ENCODE measurements at regions not wholly inside any gene's neighbourhood (a gene's known extent, or its start where the extent isn't known, plus 50 kb on each side); places are given as distances from the start of the nearest gene placed in this dataset.
"Not testable (repeated sequence)": the region's sequence is repeated elsewhere in the genome, so short reads cannot be mapped to it uniquely, and the experiment has no call there.

DNA sequence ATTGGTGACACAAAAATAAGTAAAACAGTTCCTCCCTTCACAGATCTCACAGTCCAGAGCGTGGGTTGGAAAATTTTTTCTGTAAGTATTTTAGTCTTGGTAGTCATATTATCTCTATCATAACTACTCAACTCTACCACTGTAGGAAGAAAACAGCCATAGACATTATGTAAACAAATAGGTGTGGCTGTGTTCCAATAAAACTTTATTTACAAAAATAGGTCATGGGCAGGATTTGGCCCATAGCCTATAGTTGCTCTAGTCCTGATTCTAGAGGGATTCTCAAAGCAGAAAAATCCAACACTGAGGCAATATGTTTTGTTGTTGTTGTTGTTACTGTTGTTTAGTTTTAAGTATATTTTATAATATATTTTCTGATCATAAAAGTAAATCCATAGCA is 206.1 kb upstream of the GADL1 start:
- DNase-seq = no peak

GRCh38 chr3:31101285-31101684 is 206.8 kb upstream of the GADL1 start:
- DNase-seq = not testable (repeated sequence)

DNA sequence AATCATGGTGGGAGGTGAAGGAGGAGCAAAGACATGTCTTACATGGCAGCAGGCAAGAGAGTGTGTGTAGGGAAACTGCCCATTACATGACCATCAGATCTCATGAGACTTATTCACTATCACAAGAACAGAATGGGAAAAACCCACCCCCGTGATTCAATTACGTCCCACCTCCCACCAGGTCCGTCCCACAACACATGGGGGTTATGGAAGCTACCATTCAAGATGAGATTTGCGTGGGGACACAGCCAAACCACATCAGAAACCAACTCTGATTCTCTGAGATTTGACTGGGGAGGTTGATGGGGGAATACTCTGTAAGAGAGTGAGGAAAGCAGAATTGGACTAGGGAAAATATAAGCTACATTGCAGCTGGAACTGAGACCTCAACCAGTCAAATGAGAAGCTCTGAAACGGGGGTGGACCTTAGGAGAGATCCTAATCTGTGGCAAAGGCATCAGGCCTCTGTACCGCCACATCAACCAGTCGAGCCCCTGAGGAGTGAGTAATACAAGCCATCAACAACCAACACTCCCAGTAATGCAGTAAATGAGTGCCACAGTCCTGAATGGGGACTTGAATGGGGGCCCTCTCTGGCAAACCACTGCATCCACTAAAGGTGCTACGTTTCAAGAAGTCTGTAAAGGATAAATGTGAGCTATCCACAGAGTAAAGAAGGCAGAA is 207.9 kb upstream of the GADL1 start:
- DNase-seq = no peak

- DNase-seq = no peak
These were observed 208.7 kb upstream of the GADL1 start for GRCh38 chr3:31103181-31103580.

- no peak for DNase-seq
These were observed 209.2 kb upstream of the GADL1 start for GRCh38 chr3:31103623-31104180.

- no peak for DNase-seq
These were observed 210.6 kb upstream of the GADL1 start for GRCh38 chr3:31105011-31105410.

GRCh38 chr3:31105438-31106077 is 211.1 kb upstream of the GADL1 start:
- DNase-seq = no peak

DNA sequence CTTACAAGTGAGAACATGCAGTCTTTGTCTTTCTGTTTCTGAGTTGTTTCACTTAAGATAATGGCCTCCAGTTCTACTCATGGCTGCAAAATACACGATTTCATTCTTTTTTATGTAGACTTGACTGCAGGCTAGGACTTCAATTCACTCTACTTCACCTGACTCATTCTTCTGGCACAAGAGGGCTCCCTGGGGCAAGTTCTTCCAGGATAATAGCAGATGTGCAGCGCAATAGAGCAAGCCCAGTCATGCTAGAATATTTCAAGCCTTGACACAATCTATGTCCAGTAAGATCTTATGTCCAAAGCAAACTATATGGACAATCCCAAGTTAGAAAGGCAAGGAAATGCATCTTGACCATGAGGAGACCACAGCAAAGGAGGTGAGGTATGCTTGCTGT is 211.7 kb upstream of the GADL1 start:
- DNase-seq = no peak

- DNase-seq = no peak
These were observed 212.5 kb upstream of the GADL1 start for GRCh38 chr3:31106912-31107311.

GRCh38 chr3:31114929-31115283 is 220.4 kb upstream of the GADL1 start:
- no peak for DNase-seq

- DNase-seq = not testable (repeated sequence)
These were observed 221.1 kb upstream of the GADL1 start for GRCh38 chr3:31115531-31115930.

GRCh38 chr3:31116651-31117050 is 222.2 kb upstream of the GADL1 start:
- DNase-seq = no peak

- no peak for DNase-seq
These were observed 223.4 kb upstream of the GADL1 start for GRCh38 chr3:31117854-31118253.

- DNase-seq = no peak
These were observed 229.9 kb upstream of the GADL1 start for GRCh38 chr3:31124373-31124772.

DNA sequence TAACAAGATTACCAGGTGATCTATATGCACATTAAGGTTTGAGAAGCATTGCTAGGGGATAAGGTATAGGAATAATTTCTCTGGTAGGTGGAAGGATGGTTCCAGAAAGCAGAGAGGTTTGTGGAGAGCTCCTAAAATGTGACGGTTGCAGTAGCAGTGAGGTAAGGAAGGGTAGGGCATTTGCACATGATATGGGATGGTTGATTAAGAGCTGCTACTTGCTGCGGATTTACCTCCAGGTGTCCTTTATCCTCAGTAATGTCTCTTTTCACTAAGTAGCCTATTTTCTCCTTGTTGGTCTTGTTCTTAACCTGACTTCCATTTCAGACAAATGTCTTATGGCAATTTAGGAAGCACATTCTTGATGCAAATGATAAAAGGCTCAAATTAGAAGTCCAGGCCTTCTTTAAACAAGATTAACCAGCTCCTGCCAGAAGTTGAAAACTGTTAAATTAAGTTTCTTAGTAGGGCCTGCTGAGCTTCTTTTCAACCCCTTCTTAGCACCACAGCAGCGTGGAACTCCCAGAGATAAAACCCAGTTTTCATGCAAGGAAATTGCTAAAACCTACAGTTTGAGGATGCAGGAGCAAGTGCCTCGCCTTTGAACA is 231.1 kb upstream of the GADL1 start:
- no peak for DNase-seq

DNA sequence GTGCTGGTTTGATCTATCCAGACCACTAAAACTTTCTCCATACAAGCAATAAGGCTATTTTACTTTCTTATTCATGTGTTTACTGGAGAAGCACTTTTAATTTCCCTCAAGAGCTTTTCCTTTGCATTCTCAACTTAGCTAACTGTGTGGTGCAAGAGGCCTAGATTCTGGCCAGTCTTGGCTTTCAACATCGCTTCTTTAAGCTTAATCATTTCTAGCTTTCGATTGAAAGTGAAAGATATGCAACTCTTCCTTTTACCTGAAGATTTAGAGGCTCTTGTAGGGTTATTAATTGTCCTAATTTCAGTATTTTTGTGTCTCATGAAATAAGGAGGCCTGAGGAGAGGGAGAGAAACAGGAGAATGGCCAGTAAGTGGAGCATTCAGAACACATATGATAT is 234.8 kb upstream of the GADL1 start:
- no peak for DNase-seq

DNA sequence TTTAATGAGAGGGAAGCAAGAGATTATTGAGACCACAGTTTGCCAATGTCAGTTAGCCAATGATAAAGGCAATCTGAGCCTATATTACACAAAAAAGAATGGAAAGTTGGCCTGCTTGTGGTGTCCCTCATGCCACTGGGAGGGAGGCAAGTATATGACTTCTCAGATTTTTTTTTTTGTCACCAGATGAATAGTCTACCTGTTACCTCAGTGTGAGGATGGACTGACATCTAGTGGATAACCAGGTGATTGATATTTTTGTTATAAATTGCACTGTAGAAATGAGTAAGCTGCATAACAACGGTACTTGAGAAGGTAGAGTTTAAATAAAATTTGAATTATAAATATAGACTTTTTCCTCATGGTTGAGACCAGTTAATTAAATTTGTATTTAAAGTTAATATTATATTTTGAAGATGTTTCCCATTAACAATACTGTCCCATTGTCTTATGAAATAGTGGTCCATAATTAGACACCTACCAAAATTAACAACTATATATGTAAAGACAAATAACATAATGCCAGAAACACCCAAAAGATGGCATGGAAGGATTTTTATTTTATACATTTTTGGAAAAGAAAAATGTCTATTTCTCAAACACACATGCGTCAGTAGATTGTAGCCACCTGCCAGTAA is 237.8 kb upstream of the GADL1 start:
- peak; percentile 13 for DNase-seq

GRCh38 chr3:31133541-31133940 is 239.1 kb upstream of the GADL1 start:
- DNase-seq = no peak

- no peak for DNase-seq
These were observed 241.1 kb upstream of the GADL1 start for GRCh38 chr3:31135546-31135945.

- no peak for DNase-seq
These were observed 243.4 kb upstream of the GADL1 start for GRCh38 chr3:31137718-31138465.

GRCh38 chr3:31140470-31140869 is 246.0 kb upstream of the GADL1 start:
- DNase-seq = no peak

GRCh38 chr3:31142139-31142538 is 247.7 kb upstream of the GADL1 start:
- DNase-seq = no peak

All from muscle of arm (tissue), 1 donor.